ENCODE measurements at regions not wholly inside any gene's neighbourhood (a gene's known extent, or its start where the extent isn't known, plus 50 kb on each side); places are given as distances from the start of the nearest gene placed in this dataset.

GRCh38 chr12:125208942-125209341, 143.7 kb downstream of the AACS start:
- no peak for TF ChIP-seq CTCF (IDR thresholded peaks at IDR 0.05; ENCODE audit: extremely low read depth in 1 of 2, insufficient read depth in 1 of 2, low read depth in 1 of 2, low read length in 2 of 2)
- TF ChIP-seq JUN (IDR thresholded peaks at IDR 0.05; ENCODE audit: borderline replicate concordance, insufficient read depth, insufficient read length, low read depth) = no peak
- no peak for TF ChIP-seq POLR2AphosphoS5 (IDR thresholded peaks at IDR 0.05; ENCODE audit: insufficient read depth, low read depth, low read length)
- no peak for TF ChIP-seq EZH2 (IDR thresholded peaks at IDR 0.05; ENCODE audit: borderline replicate concordance, low read depth, low read length, severe bottlenecking)

Data from endothelial cell of umbilical vein (primary cell).